HCT116 (cell line): ENCODE measurements at regions not wholly inside any gene's neighbourhood (a gene's known extent, or its start where the extent isn't known, plus 50 kb on each side); places are given as distances from the start of the nearest gene placed in this dataset.

ENCODE experiments used
- ATAC-seq: fragments of 200-7000 bp; cut with Tn5 transposase; 2 replicates; pipeline ENCODE4 v1.9.1; 2020; ENCODE audit warnings: mild to moderate bottlenecking, moderate library complexity
- BruUV-seq: library from RNA; stranded (reverse); fragments of 400-500 nt; replicated peaks from 2 replicates; lab custom pipeline; 2021; lab: Mats Ljungman, UMichigan
- CTCF ChIA-PET: fragments of 300-600 bp; sonication (Branson Sonifier 250); formaldehyde crosslinking; loops from one replicate; lab custom pipeline; 2021; ENCODE audit warnings: antibody characterized with exemption; lab: Charles Lee
- POLR2A ChIA-PET: fragments of 300-600, 350-600 bp; sonication (Branson Sonifier 250); formaldehyde crosslinking; loops from one replicate; lab custom pipeline; 2021; ENCODE audit warnings: antibody characterized with exemption; lab: Charles Lee
- RAD21 ChIA-PET, 2 experiments: fragments of 300-600 bp; sonication (Branson Sonifier 250); formaldehyde crosslinking; loops; one replicate each; lab custom pipeline; 2023; ENCODE audit warnings: low total read pairs in 2 of 2; ENCODE audit not compliant: uncharacterized antibody in 2 of 2, unreplicated experiment in 2 of 2, low non-redundant PET in 1 of 2; lab: Charles Lee
- DNase-seq: peaks from one replicate; pipeline ENCODE4 v3.0.0-alpha.2; 2010; ENCODE audit warnings: low read depth, low spot score
- H2AFZ ChIP-seq: fragments of 200-600 bp; shearing (Covaris generic), sonication (generic); 2 replicates; pipeline ENCODE4 v1.6.1; 2017; ENCODE audit warnings: low read depth, mixed run types, mixed read lengths, antibody characterized with exemption, low read length; ENCODE audit not compliant: poor library complexity, severe bottlenecking
- H3K27ac ChIP-seq: 2 replicates; pipeline ENCODE4 v1.5.1; 2012; ENCODE audit warnings: low read depth, low read length
- H3K27me3 ChIP-seq: fragments of 200-600 bp; sonication (generic); 2 replicates; pipeline ENCODE4 v1.6.1; 2016; ENCODE audit warnings: mixed run types, low read length, mixed read lengths; ENCODE audit not compliant: insufficient read depth
- H3K36me3 ChIP-seq, 2 experiments: fragments of 200-500 bp in 1 of 2; fragments of 200-600 bp in 1 of 2; sonication (Bioruptor generic) in 1 of 2; sonication (generic) in 1 of 2; 2 replicates each; pipeline versions ENCODE4 v1.5.1 to v1.6.1; 2014 to 2016; ENCODE audit warnings: low read length in 2 of 2, inconsistent platforms in 1 of 2, mixed read lengths in 1 of 2, mixed run types in 1 of 2; ENCODE audit not compliant: insufficient read depth in 2 of 2, control insufficient read depth in 1 of 2
- H3K4me1 ChIP-seq, 2 experiments: fragments of 200-600 bp in 1 of 2; sonication (generic) in 1 of 2; 2 replicates each; pipeline versions ENCODE4 v1.5.1 to v1.6.1; 2012 to 2017; ENCODE audit warnings: low read length in 2 of 2, inconsistent platforms in 1 of 2, mild to moderate bottlenecking in 1 of 2, mixed read lengths in 1 of 2, mixed run types in 1 of 2, moderate library complexity in 1 of 2; ENCODE audit not compliant: insufficient read depth in 2 of 2, control insufficient read depth in 1 of 2
- H3K4me2 ChIP-seq: fragments of 200-600 bp; sonication (generic); 2 replicates; pipeline ENCODE4 v1.6.1; 2017; ENCODE audit warnings: mixed run types, low read length, mixed read lengths
- H3K4me3 ChIP-seq, 2 experiments: fragments of 200-600 bp in 1 of 2; sonication (generic) in 1 of 2; replicated peaks in 1 of 2; 2 replicates each; pipeline ENCODE4 v1.5.1; 2011 to 2016; ENCODE audit warnings: low read length in 2 of 2, control low read depth in 1 of 2, low read depth in 1 of 2, mild to moderate bottlenecking in 1 of 2, mixed read lengths in 1 of 2, mixed run types in 1 of 2
- H3K79me2 ChIP-seq: fragments of 200-600 bp; sonication (generic); 2 replicates; pipeline ENCODE4 v1.6.1; 2017; ENCODE audit warnings: mild to moderate bottlenecking, mixed run types, low read length, moderate library complexity, mixed read lengths; ENCODE audit not compliant: insufficient read depth
- H3K9ac ChIP-seq: fragments of 200-600 bp; sonication (generic); 2 replicates; pipeline ENCODE4 v1.6.1; 2016; ENCODE audit warnings: low read length, mixed read lengths
- H3K9me2 ChIP-seq: fragments of 200-600 bp; sonication (generic), shearing (Covaris generic); 2 replicates; pipeline ENCODE4 v1.6.1; 2017; ENCODE audit warnings: mixed run types, mild to moderate bottlenecking, moderate library complexity; ENCODE audit not compliant: insufficient read depth
- H3K9me3 ChIP-seq, 2 experiments: fragments of 200-500 bp in 1 of 2; fragments of 200-600 bp in 1 of 2; sonication (Bioruptor generic) in 1 of 2; sonication (generic) in 1 of 2; 2 replicates each; pipeline ENCODE4 v1.6.1; 2014 to 2017; ENCODE audit warnings: low read length in 2 of 2, mixed read lengths in 2 of 2, inconsistent platforms in 1 of 2, low read depth in 1 of 2, mild to moderate bottlenecking in 1 of 2, mixed run types in 1 of 2, moderate library complexity in 1 of 2; ENCODE audit not compliant: control insufficient read depth in 1 of 2, insufficient read depth in 1 of 2
- H4K20me1 ChIP-seq: fragments of 200-600 bp; sonication (generic), shearing (Covaris generic); 2 replicates; pipeline ENCODE4 v1.6.1; 2017; ENCODE audit warnings: mixed run types, mild to moderate bottlenecking, moderate library complexity; ENCODE audit not compliant: insufficient read depth
- ATF3 ChIP-seq: IDR thresholded peaks from 2 replicates; pipeline ENCODE4 v1.6.1; 2012
- CBX3 ChIP-seq: IDR thresholded peaks from 2 replicates; pipeline ENCODE4 v1.6.1; 2012; ENCODE audit warnings: low read depth
- CEBPB ChIP-seq: IDR thresholded peaks from 2 replicates; pipeline ENCODE4 v1.6.1; 2012; ENCODE audit warnings: low read depth
- EGR1 ChIP-seq: IDR thresholded peaks from 2 replicates; pipeline ENCODE4 v1.6.1; 2012; ENCODE audit warnings: low read depth
- EZH2phosphoT487 ChIP-seq: fragments of 200-600 bp; IDR thresholded peaks from 2 replicates; pipeline ENCODE4 v1.6.1; 2018; ENCODE audit warnings: antibody characterized with exemption, borderline replicate concordance
- RAD21 ChIP-seq: IDR thresholded peaks from 2 replicates; pipeline ENCODE4 v1.6.1; 2012; ENCODE audit warnings: low read depth, mild to moderate bottlenecking
- REST ChIP-seq: IDR thresholded peaks from 2 replicates; pipeline ENCODE4 v1.6.1; 2012; ENCODE audit warnings: low read depth
- SIN3A ChIP-seq: IDR thresholded peaks from 2 replicates; pipeline ENCODE4 v1.6.1; 2012; ENCODE audit warnings: low read depth
- TCF7L2 ChIP-seq: IDR thresholded peaks from 2 replicates; pipeline ENCODE4 v1.7.0; 2011; ENCODE audit warnings: borderline replicate concordance, inconsistent platforms; ENCODE audit not compliant: insufficient read depth, insufficient read length; ENCODE audit errors: extremely low read depth
- YY1 ChIP-seq: IDR thresholded peaks from 2 replicates; pipeline ENCODE4 v1.6.1; 2011; ENCODE audit warnings: low read length, low read depth, moderate library complexity, mild to moderate bottlenecking; ENCODE audit not compliant: insufficient replicate concordance; ENCODE audit errors: extremely low read depth
- ZBTB33 ChIP-seq: IDR thresholded peaks from 2 replicates; pipeline ENCODE4 v1.6.1; 2011; ENCODE audit warnings: mild to moderate bottlenecking, low read length, moderate library complexity; ENCODE audit not compliant: insufficient replicate concordance; ENCODE audit errors: extremely low read depth
- ZFX ChIP-seq: fragments of 450-650 bp; IDR thresholded peaks from 2 replicates; pipeline ENCODE4 v1.6.1; 2017
- ZNF274 ChIP-seq: fragments of 200-500 bp; sonication (Bioruptor generic); IDR thresholded peaks from 2 replicates; pipeline ENCODE4 v1.6.1; 2014; ENCODE audit warnings: mild to moderate bottlenecking, low read depth, low read length, inconsistent platforms
- intact Hi-C: fragments of 100-400 bp; cut with micrococcal nuclease; formaldehyde crosslinking; loops from 2 replicates; pipeline ENCODE4 v1.10.0; 2022

GRCh38 chr12:34124608-34125007, 102.3 kb downstream of the ALG10 start:
- no peak for TF ChIP-seq EGR1
- TF ChIP-seq EZH2phosphoT487 = no peak
- TF ChIP-seq YY1 = no peak
- TF ChIP-seq CEBPB = no peak
- TF ChIP-seq REST = no peak
- TF ChIP-seq SIN3A = no peak
- TF ChIP-seq ATF3 = no peak
- no peak for TF ChIP-seq ZFX
- TF ChIP-seq ZNF274 = no peak
- TF ChIP-seq CBX3 = no peak
- no peak for TF ChIP-seq ZBTB33
- TF ChIP-seq RAD21 = no peak
- no peak for TF ChIP-seq TCF7L2
- Histone ChIP-seq H3K4me1 (no peaks in the 10 kb centered on the region), H3K4me3 (no peak overlapping the region), H3K36me3 (no peaks in the 10 kb centered on the region), H3K79me2 (no peaks in the 10 kb centered on the region), H3K9me3 (no peaks in the 10 kb centered on the region), H3K27ac (no peak overlapping the region), H3K9me2 (no peaks in the 10 kb centered on the region), H4K20me1 (no peaks in the 10 kb centered on the region), H2AFZ (no peak overlapping the region), H3K4me2 (no peak overlapping the region), H3K27me3 (no peaks in the 10 kb centered on the region; the same call in 1 of the 2 replicates), H3K9ac (no peak overlapping the region)
- BruUV-seq = no TSS peak
- ATAC-seq (no peak), DNase-seq (no peak)
- intact Hi-C loops = loop anchor here (5.0 kb wide), 1 partner anchor 87 kb away; no protein-coding TSS in a partner anchor
- RAD21 ChIA-PET = no interaction called here
- CTCF ChIA-PET = no interaction called here
- POLR2A ChIA-PET = no interaction called here
